NOMO-1 treated with DMSO at 0.1 percent for 48 hours (cell line): ENCODE measurements at regions not wholly inside any gene's neighbourhood (a gene's known extent, or its start where the extent isn't known, plus 50 kb on each side); places are given as distances from the start of the nearest gene placed in this dataset.
"Not testable (repeated sequence)": the region's sequence is repeated elsewhere in the genome, so short reads cannot be mapped to it uniquely, and the experiment has no call there.

Experiments used
- DNase-seq: peaks from one replicate; lab custom pipeline; 2025; ENCODE audit not compliant: unreplicated experiment; lab: John Stamatoyannopoulos, UW

DNA sequence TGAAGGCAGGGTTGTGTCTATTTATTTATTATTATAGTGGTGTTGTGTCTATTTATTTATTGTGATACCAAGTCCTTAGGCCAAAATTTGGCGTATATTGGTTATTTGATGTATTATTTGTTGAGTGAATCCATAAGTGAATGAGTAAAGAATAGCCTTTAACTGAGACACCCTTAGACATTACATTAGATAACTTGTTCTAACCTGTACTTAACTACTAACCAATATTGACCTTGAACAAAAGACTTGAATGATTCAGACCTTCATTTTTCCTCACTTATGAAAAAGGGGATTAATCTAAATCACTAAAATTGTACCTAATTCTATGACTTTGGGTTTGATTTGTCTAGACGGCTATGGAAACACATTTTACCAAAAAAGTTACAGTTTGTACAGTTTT lies 370.5 kb downstream of the JRKL start:
- DNase-seq: no peak

DNA sequence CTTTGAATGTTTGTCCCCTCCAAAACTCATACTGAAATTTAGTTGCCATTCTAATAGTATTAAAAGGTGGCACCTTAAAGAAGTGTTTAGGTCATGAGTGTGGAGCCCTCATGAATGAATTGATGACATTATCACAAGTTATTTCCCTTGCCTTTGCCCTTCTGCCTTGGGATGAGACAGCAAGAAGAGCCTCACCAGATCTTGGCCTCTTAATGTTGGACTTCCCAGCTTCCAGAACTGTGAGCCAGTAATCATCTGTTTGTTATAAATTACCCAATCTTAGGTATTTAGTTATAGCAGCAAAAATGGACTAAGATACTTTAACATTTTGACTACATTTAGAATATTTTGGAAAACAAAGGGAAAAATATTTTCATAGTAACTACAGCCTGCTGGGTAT lies 371.0 kb downstream of the JRKL start:
- no peak for DNase-seq

DNA sequence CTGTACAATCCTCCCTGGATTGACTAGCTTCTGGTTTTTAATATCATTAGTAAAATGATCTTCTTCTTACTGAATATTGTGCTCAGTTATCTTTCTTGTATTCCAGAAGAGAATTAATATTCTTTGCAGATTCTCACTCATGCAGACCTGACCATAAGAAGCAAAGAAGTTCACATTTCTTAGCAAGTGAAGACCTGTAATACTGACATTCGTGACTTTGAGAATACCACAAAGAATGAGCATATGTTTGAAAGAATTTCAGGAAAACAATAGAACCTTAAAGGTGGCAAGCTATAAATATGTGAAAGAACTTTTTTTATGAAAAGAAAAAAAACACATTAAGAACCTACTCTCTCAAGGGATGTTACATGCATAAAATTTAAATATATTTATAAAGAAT lies 371.6 kb downstream of the JRKL start:
- DNase-seq: no peak

DNA sequence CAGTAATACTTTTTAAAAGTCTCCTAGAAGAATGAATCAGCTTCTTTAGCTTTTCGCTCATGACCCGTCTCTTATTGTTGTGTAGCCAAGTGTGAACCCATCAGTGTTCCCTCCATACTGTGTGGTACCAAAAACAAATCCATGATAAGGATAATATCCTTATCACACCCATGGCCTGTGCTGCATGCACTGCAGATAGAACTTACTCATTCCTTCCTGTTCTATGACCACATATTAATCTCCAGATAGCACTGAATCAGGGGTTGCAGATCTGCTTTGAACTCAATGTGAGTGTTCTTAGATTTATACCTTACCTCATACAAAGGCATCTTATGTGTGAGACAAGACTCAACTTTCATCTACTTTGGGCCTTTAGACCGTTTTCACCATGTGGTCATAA lies 373.4 kb downstream of the JRKL start:
- no peak for DNase-seq

DNA sequence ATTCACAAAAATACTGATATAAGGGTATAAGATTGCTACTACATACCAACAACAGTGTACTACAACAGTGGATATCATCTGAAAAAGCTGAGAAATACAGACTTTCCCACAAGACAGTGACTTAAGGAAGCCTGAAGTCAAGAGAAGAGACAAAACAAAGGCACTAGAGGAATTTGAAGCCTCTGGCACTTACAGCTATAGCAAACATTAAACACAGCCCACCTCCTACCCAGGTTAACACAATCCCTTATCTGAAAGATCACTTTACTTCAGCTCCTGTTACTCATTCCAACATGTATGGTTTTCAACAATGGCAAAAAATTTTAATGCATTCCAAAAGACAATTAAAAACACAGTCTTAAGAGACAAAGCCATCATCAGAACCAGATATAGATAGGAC lies 388.5 kb downstream of the JRKL start:
- DNase-seq: no peak

DNA sequence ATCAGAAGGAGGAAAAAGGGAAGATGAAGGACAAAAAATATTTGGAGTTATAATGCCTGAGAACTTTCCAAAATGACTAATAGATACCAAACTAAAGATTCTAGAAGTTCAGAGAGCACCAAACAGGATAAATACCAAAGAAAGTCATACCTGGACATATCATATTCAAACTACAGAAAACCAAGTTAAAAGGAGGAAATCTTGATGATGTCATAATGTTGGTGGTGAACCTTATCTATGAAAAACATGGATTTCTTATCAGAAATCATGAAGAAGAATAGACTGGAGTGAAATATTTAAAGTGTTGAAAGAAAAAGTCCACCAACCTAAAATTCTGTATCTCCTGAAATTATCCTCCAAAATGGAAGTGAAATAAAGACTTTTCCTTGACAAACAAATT lies 389.2 kb downstream of the JRKL start:
- DNase-seq: no peak

DNA sequence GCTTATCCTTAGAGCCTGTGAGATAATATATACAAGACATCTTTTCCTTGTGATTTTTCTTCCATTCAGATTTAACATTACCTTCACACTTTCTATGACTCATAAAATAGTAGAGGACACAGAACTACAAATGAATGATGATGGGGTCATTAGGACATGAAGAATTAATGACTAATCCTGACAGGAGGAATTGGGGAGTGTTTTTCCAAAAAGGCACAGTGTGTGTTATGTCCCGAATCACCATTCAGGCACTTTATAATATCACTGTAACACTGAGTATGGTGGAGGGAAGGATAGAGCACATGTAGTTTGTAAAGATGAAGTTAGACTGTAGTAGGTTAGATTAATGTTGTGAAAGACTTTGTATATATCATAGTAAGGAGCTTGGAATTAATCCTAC lies 391.3 kb downstream of the JRKL start:
- DNase-seq: no peak

DNA sequence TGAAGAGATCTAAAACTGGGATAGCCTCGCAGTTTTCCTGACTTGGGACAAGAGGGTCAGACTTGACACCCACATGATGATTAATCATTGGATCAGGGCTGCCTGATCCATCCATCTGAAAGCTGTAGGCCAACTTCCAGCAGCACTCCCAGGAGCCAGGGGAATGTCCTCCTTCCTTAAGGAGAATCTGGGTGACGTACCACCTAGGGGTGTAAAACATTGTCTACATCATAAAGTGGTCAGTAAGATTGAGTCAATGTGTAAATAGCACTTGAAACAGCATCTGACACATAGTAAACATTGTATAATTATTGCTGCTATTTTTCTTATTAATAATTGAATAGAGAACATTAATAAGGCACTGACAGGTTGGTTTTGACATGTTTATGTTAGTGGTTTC lies 392.8 kb downstream of the JRKL start:
- no peak for DNase-seq

DNA sequence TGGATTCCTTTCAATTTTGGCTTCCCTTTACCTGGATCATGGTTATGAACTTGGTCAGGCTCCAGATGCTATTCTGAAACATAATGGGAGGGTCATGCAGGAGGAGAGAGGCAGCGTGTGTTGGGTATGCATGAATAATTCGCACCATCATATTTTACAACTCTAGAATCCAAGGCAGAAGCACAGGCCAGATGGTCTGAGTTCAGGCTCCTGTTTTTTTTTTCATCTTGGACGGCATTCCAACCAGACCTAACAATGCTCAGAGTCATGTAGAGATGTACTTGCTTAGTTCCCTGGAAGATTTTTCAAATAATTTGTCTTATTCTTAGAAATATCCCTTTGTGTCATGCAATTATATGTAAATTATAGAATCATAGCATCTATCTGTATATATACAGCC lies 393.5 kb downstream of the JRKL start:
- no peak for DNase-seq

DNA sequence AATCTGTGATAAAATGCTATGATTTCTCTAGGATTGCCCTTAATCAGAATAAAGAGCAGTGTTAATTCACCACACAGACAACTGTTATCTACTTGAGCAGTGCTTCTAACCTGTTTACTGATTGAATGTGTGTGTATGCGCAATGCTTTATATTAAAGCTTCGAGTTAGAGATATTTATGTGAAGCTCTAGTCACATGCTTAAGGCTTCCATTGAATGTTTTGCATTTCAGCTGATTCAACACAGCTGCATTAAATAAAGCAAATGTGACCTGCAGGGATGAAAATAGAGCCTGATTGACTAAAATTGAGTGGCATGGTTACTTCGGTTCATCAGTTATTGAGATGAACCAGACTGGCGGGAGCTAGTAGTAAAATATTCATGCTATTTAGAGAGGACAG lies 395.3 kb downstream of the JRKL start:
- DNase-seq: no peak

DNA sequence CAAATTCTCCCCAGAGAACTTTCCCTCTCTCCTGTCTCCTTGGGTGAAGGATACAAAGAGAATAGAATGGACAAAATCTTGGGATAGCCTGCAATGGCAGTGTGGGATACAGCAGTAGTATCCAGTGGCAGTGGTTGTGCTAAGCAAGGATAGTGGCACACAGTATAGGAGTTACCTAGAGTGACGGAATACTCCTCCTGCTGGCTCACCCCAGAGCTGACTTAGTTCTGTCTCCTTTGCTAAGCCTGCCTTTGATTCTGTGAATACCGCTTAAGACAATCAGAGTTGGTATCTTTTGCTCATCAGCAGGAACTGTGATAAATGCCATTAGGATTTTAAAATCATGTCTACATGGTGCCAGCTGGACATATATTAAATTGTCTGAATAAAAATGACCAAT lies 404.3 kb downstream of the JRKL start:
- DNase-seq: no peak

DNA sequence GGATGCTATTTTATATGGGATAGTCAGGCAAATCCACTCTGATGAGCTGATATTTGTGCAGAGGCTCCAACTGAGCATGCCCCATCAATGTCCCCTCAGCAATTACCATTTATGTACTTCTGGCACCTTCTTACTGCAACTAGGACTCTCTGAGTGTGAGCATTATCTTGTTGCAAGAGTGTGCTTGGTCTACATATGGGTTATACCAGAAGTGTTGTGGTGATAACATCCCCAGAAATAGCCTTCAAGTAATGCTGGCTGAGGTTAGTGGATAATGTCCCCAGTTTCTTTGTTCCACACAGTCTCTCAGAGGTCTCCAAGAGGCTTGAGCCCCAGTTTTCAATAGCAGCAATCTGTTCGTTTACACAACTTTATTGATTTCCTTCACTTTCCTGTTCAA lies 408.6 kb downstream of the JRKL start:
- no peak for DNase-seq

DNA sequence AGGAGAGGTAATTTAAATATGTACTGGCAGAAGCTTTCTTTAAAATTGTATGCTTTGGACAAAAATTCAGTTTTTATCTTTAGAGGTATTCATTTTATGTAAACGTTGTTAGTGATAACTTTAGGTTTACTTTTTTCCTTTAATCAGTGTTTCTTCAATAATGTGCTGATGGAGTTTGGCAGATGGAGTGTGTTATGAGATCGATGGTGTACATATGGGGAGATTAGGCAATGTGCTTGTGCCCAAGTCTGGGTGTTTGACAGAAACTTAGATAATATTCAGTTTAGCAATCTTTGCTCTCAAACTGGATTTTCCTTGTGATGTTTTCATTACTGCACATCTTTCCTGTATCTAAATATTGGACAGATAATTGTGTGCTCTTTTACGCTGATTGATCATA lies 425.4 kb downstream of the JRKL start:
- no peak for DNase-seq

DNA sequence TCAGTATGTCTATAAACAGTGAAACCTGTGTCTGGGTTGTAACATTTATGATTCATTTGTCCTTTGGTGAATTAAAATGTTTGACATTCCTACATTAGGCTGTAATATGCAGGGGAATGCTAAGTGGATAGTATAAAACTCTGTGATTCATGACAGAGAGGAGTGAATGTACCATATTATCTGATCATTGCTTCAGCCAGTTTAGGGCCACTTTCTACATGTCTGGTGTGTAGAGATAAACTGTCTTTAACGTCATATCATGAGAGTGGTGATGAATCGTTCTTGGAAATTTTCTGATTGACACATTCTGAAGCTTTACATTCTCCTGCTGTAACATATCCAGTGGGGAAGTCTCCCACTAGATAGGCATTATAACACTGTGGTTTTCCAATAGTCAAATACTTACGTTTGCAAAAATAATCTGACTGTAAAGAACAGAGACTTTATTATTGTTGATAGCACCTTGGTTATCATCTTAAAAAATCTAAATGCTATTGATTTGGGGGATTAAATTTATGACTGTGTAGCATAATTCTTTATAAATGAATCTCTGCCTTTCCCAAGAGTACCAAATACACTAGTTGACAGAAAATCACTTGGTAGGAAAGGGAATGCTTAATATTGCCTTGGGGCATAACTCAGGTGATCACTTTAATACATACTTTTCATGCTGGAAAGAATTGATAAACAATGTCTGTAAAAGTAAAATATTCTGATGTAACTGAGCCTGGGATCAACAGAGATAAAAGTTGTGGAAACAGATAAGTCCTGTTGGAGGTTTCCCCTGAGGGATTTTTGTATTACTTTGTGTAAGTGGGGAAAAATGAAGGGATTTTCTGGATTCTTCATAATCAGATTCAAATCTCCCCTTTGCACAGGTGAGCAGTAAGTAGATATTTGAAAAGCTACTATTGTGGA lies 427.9 kb downstream of the JRKL start:
- no peak for DNase-seq

DNA sequence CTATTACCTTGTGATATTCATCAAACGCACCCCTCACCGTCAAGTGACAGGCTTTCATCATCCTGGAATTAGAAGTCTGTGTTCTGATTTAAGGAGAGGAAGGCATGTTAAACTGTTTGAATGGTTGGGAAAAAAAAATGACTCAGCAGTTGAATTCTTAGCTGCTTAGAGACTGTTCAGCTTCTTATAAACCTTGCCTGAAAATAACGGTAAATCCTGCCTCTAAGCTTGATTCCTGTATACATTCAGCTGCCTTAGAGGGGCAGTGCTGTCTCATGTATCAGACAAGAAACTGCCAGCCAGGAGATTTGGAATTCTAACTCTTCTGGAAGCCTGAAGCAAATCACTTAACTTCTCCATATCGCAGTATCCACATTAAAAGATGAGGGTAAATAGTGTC lies 437.4 kb downstream of the JRKL start:
- no peak for DNase-seq

DNA sequence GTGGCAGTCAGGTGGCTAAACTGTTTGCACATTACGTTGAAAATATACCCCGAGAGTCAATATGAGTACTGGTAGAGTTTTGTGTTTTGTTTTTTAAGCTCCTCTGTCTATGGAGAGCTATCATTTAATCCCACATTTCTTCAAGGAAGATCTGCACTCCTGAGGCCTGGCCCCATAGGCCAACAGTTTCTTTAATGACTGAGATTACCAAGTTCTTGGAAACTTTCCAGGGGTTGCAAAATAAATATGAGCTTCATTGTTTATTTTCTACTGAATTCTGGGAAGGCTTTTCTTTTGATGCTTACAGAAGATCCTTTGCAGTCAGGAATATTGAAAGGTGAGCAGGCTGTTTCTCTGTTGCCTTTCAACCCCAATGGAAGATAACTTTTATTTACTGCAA lies 452.0 kb downstream of the JRKL start:
- no peak for DNase-seq

DNA sequence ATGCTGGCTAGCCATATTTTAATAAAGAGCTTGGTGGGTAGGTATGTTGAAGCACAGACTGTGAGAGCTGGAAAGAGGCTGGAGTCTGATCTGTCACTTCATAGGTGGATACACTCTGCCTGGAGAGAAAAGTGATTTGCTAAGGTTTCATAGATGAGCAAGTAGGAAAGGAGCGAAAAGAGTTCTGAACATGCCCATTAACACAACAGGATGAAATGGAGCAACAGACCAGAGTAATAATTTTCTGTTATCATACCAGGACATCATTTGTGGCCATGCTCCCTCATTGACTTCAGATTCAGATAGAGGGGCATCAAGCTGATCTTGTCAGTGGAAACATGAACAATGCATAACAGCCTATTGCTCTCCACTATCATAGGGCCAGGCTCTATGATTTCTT lies 452.9 kb downstream of the JRKL start:
- DNase-seq: no peak

DNA sequence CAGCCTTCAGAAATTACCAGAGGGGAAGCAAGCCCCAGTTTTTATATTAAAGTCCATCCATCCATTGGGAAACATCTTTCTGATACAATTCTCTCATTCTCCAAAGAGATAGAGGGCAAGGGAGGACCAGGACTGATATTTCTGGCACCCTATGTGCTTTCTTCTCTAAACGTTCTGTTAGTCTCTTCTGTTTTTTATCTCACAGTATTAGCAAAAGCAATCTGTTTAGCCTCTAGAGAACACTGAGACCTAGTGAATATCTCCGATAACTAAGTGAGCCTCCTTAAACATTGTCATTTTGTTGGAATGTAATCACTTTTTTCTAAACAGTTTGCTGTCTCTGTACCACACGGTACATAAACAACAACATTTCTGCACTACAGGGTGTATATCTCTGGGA lies 464.6 kb downstream of the JRKL start:
- DNase-seq: no peak

DNA sequence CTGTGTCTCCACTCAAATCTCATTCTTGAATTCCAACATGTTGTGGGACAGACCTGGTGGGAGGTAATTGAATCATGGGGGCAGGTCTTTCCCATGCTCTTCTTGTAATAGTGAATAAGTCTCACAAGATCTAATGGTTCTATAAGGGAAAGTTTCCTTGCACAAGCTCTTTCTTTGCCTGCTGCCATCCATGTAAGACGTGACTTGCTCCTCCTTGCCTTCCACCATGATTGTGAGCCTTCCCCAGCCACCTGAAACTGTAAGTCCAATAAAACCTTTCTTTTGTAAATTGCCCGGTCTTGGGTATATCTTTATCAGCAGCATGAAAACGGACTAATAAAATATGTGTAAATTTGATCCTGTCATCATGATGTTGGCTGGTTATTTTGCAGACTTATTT lies 471.9 kb downstream of the JRKL start:
- not testable (repeated sequence) for DNase-seq

DNA sequence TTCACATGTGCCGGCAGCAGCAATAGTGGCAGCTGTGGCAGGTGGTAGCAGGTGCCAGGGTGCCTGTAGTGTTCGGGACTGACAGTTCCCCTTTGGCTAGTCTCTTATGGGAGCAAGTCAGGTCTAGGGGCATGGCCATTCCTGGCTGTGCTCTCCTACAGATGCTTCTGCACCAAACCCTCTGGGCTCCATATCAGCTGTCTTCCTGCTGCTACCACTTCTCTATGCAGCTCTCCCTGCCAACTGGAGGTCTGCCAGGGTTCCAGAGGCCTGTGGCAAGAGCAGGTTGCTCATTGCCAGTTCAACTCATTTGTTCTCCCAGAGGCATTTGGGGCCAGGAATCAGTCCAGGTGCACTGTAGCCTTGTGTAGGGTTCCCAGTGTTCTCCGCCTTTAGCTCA lies 473.7 kb downstream of the JRKL start:
- DNase-seq: no peak

DNA sequence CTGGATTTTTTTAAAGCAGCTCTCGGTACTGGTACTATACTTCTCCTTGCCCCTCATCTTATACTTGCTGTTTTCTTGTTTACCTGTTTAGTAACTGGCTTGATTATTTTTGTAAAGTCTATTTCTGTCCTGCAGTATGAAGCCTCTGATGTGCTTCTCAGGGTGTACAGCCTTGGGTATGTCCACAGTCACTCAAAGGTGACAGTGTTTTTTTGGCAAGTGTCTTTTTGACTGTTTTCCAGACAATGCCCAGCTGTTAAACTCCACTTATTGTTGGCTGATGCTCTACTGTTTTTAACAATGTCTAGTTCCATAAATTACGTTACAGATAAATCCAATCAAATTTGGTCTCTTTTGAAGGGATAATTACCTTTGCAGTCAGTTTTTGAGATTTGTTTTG lies 475.2 kb downstream of the JRKL start:
- DNase-seq: no peak

DNA sequence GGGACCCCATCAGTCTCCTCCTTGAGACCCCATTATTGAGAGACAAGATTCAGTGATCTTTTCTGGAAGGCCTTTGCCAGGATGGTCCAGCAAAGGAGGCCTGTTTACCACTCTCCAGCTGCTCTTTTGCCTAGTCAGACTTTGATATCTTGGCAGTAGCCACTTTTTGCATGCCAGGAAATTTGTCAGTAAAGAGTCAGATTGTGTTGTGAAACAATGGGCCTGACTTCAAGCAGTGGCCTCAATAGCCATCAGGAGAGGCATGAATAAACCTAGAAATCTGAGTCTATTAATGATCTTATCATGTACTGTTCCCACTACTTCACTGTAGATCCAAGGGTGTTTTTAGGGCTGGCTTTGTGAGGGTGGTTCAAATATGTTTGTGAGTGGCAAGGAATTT lies 479.4 kb downstream of the JRKL start:
- DNase-seq: no peak

DNA sequence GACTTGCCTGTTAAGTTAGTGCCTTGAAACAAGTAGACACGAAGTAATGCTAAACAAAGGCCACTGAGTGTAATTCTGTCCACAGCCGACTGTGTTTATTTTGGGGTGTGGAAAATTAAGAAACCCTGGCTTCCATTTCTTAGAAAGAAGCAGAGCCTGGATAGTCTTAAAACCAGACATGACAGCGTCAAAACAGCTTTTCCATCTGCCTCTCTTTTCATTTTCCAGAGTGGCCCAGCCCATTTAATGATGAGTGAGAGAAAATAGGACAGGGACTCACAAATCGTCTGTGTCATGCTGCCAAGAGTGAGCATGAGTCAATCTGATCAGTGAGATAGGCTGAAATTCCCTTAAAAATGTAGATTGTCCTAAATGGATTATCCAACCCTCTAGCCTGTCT lies 485.9 kb downstream of the JRKL start:
- DNase-seq: no peak
